ENCODE measurements at regions not wholly inside any gene's neighbourhood (a gene's known extent, or its start where the extent isn't known, plus 50 kb on each side); places are given as distances from the start of the nearest gene placed in this dataset.
"Not testable (repeated sequence)": the region's sequence is repeated elsewhere in the genome, so short reads cannot be mapped to it uniquely, and the experiment has no call there.

DNA sequence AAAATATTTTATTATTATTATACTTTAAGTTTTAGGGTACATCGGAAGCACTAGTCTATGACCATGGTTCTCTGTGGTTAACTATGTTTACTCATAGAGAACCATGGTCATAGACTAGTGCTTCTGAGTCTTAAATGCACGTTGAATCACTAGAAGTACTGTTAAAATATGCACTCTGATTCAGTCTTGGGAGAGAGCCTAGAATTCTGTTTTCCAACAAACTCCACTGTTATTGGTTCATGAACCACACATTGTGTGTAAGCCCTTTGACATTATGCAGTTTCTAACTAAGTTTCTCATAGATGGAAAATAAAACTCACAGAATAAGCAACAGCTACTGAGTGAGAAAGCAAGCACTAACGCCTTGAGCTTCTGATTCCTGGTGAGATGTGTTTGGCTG, 1120.6 kb downstream of the SORCS1 start:
- TF ChIP-seq, protein P1, sequence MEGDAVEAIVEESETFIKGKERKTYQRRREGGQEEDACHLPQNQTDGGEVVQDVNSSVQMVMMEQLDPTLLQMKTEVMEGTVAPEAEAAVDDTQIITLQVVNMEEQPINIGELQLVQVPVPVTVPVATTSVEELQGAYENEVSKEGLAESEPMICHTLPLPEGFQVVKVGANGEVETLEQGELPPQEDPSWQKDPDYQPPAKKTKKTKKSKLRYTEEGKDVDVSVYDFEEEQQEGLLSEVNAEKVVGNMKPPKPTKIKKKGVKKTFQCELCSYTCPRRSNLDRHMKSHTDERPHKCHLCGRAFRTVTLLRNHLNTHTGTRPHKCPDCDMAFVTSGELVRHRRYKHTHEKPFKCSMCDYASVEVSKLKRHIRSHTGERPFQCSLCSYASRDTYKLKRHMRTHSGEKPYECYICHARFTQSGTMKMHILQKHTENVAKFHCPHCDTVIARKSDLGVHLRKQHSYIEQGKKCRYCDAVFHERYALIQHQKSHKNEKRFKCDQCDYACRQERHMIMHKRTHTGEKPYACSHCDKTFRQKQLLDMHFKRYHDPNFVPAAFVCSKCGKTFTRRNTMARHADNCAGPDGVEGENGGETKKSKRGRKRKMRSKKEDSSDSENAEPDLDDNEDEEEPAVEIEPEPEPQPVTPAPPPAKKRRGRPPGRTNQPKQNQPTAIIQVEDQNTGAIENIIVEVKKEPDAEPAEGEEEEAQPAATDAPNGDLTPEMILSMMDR (IDR thresholded peaks at IDR 0.05; ENCODE audit: extremely low read depth, missing control alignments) = no peak
- DNase-seq (ENCODE audit: low spot score) = no peak

DNA sequence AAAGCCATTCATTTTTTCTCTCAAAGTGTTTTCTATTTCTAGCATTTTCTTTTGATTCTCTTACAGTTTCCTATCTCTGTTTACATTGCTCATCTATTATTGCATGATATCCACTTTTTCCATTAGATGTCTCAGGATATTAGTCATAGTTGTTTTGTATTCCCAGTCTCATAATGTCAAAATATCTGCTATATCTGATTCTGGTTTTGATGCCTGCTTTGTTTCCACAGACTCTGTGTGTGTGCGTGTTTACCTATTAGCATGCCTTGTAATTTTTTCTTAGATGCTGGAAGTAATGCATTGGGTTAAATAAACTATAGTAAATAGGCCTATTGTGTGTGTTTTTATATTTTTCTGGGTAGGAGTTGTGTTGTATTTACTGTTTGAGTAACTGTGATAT, 1126.3 kb downstream of the SORCS1 start:
- no peak for DNase-seq (ENCODE audit: low spot score)
- TF ChIP-seq, protein P1 (IDR thresholded peaks at IDR 0.05; ENCODE audit: extremely low read depth, missing control alignments) = no peak

DNA sequence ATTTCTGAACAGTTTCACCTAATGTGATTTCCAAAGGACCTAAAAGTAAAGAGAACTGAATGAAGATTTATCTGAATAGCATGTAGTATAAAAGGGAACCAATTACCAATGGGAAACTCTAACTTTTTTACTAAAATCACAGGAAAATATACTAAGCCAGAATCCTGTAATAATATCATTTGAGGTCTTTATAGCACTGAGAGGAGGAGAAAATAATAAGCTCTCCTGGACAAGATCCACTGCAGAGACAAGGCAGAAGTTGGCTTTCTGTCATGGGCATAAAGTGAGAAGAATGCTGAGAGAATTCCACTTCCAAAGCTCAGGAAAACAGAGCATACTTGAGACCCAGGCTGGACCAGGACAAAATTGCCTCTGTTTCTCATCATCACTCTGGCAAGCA, 1131.4 kb downstream of the SORCS1 start:
- DNase-seq (ENCODE audit: low spot score) = no peak

DNA sequence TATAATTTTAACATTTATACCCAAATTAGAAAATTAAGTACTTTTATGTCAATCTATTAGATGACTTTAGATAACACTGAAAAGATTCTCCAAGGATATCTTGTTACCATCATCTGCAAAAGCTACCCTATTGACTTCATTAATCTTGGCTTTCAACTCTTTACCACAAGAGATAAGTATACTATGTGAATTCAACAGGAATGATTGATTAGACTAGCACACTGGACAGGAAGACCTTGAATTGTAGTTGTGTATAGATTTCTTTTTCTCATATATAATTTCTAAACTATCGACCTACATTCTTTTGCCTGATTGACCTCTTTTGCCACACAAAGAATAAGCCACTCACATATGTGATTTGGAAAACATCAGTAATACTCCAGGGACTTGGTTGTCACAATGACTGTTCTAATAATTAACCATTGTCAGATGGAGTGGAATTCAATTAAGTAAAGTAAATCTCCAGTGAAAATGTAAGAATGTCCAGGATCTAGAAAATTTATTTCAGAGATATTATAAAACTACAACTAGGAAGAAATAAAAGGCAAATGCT, 1132.0 kb downstream of the SORCS1 start:
- no peak for DNase-seq (ENCODE audit: low spot score)

More for the DNA sequence above, 1131.4 kb downstream of the SORCS1 start:
- TF ChIP-seq, protein P1 (IDR thresholded peaks at IDR 0.05; ENCODE audit: extremely low read depth, missing control alignments) = no peak

DNA sequence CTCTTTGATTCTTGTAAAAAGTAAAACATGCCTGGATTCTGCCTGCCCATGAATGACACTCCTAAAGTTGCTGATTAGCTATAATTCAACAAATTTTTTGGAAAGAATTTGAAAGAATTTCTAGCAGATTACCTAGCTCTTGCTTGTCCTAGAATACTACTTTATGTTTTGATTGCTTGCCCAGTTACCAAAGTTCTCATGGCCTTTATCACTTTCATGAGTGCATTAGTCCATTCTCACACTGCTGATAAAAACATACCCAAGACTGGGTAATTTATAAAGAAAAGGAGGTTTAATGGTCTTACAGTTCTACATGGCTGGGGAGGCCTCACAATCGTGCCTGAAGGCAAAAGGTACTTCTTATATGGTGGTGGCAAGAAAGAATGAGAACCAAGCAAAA, 1137.3 kb downstream of the SORCS1 start:
- DNase-seq (ENCODE audit: low spot score) = no peak
- TF ChIP-seq, protein P1 (IDR thresholded peaks at IDR 0.05; ENCODE audit: extremely low read depth, missing control alignments) = no peak

More for the DNA sequence above, 1132.0 kb downstream of the SORCS1 start:
- TF ChIP-seq, protein P1 (IDR thresholded peaks at IDR 0.05; ENCODE audit: extremely low read depth, missing control alignments) = no peak

DNA sequence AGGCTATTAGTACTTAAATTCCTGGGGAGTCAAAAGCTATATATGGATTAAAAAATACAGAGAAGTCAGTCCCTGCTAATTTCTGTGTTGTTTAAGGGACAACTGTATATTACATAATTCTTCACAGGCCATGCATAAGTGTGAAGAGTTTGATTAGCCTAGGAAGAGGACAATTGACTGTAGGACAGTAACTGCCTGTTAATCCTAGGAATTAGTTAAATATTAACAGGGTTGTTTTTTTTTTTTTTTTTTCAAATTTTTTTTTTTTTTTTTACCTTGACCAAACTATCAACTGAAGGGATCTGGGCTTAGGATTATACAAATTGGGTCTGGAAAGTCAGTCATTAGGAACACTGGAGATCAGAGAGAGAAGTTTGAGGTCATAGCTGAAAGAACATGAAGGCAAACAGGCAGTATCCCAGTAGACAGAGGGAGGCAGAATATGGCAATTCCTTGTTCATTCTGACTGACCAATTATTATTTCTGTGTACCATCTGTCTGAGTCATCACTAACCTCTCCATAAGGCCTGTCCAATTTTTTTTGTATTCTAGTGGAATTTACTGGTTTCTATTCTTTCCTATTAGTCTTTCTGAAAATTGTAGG, 1139.2 kb downstream of the SORCS1 start:
- TF ChIP-seq, protein P1 (IDR thresholded peaks at IDR 0.05; ENCODE audit: extremely low read depth, missing control alignments) = no peak
- no peak for DNase-seq (ENCODE audit: low spot score)

DNA sequence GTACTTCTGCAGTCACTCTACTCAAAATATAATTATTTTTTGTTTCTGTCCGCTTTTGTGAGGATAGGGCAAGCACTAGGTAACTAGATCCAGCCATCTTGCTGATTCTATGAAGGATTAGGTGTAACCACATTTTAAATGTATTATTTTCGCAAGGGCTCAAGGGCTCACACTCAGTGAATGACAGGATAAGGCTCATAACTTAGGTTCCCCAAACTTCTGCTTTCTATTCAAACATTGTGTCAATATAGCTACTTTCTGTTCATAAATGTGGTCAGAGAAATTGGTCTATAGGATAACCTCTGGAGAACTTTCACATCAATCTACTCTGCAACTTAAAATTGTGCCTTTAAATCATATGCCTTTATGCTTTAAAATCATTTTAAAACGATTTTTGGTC, 1141.2 kb downstream of the SORCS1 start:
- DNase-seq (ENCODE audit: low spot score) = no peak
- TF ChIP-seq, protein P1 (IDR thresholded peaks at IDR 0.05; ENCODE audit: extremely low read depth, missing control alignments) = no peak

DNA sequence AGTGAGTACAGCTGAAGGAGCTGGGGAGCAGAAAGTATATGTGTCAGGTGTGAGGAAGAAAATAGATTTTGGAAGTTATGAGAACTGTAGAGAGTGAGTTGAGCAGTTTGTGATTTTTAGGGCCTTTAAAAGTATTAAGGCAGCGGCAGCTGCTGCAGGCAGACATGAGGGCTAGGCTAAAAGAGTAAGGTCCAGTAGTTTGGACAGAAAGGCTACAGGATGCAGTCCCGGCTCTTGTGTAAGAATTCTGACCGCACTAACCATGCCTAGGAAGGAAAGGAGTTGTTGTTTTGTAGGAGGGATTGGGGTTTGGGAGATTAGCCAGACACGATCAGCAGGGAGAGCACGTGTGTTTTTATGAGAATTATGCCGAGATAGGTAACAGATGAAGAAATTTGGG, 1144.9 kb downstream of the SORCS1 start:
- DNase-seq (ENCODE audit: low spot score) = not testable (repeated sequence)

DNA sequence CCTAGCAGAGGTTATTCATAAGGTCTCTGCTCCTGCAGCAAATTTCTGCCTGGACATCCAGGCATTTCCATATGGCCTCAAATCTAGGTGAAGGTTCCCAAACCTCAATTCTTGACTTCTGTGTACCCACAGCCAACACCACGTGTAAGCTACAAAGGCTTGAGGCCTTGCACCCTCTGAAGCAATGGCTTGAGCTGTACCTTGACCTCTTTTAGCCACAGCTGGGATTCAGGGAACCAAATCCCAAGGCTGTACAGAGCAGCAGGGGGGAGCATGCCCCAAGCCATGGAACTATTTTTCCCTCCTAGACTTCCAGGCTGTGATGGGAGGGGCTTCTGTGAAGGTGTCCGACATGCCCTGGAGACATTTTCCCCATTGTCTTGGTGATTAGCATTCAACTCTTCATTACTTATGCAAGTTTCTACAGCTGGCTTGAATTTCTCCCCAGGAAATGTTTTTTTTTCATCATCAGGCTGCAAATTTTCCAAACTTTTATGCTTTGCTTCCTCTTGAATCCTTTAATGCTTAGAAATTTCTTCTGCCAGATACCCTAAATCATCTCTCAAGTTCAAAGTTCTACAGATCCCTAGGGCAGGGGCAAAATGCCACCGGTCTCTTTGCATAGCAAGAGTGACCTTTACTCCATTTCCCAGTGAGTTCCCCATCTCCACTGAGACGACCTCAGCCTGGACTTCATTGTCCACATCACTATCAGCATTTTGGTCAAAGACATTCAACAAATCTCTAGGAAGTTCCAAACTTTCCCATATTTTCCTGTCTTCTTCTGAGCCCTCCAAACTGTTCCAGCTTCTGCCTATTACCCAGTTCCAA, 1148.9 kb downstream of the SORCS1 start:
- DNase-seq (ENCODE audit: low spot score) = not testable (repeated sequence)

Measured in GM20000 (cell line).